GOT3 (cell line): ENCODE measurements at regions not wholly inside any gene's neighbourhood (a gene's known extent, or its start where the extent isn't known, plus 50 kb on each side); places are given as distances from the start of the nearest gene placed in this dataset.

Experiments used
- DNase-seq: peaks from one replicate; lab custom pipeline; 2025; ENCODE audit warnings: mixed read lengths; lab: John Stamatoyannopoulos, UW

- no peak for DNase-seq
Measured at GRCh38 chr10:89887830-89888229, 186.4 kb downstream of the KIF20B start.

DNA sequence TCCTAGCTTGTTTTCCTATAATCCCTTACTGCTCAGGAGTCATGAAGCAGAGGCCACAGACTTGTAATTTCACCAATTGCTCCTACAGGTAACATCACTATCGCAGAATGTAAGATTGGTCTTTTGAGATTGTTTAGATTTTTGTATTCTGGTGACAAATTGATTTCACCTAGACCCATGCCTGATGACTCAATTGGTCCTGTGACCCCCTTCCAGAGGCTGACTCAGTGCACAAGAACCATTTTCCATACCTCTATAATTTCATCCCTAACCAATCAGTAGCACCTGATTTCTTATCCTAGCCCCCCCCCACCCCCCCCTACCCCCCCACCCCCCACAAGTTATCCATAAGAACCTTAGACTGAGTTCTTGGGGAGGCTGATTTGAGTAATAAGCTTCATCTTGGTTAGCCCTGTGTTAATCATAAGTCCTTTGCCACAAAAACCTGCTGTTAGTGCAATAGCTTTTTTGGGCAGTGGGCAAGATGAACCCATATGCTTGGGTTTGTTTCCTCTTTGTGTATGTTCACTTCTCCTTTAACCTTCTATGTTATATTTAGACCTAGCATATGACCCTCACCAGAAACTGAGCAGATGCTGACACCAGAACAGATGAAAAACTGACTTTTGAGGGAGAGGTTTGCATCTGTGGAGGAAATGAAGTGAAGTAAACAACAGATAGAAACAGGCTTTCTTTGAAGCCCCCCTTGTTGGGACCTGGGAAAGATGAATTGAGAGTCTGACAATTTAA, 187.1 kb downstream of the KIF20B start:
- DNase-seq: no peak

GRCh38 chr10:89889606-89890005, 188.2 kb downstream of the KIF20B start:
- DNase-seq: no peak

DNA sequence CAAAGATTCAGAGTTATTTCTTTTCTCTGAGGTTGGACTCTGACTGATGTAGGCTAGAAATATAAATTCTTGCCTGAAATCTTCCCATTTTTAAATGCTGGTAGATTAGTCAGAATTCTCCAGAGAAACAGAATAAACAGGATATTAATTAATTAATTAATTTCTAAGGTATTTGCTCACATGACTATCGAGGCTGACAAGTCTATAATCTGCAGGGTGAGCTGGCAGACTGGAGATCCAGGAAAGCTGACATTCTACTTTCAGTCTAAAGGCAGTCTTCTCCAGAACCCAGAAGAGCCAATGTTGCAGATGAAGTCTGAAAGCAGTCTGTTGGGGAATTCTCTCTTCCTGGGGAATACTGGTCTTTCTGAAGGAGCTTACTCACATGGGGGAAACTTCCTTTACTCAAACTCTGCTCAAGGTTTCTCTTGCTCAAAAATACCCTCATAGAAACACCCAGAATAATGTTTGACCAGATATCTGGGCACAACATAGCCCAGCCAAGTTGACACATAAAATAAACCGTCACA, 189.7 kb downstream of the KIF20B start:
- no peak for DNase-seq

DNA sequence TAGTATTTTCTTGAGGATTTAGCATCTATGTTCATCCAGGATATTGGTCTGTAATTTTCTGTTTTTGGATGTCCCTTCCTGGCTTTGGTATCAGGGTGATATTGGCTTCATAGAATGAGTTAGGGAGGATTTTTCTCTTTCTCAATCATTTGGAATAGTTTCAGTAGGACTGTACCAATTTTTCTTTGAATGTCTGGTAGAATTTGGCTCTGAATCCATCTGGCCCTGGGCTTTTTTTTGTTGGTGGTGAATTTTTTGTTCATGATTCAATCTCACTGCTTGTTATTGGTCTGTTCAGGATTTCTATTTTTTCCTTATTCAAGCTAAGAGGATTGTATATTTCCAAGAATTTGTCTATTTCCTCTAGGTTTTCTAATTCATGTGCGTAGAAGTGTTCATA, 192.7 kb downstream of the KIF20B start:
- DNase-seq: no peak

DNA sequence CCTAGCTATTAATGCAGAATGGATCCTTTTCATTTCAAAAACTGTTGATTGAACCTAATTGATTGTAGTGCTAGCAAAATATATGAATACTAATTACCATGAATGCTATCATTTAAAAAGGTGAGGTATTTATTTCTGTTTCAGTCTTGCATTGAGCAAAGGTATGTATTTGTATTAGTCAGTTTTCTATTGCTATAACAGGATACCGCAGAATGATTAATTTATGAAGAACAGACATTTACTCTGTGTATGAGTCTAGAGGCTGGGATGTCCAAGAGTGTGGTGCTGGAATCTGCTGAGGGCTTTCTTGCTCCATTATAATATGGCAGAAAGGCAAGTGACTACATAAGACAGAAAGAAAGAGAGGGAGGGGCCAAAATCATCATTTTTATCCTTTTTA, 199.2 kb downstream of the KIF20B start:
- no peak for DNase-seq

- DNase-seq: no peak
Measured at GRCh38 chr10:89901895-89902294, 200.5 kb downstream of the KIF20B start.

GRCh38 chr10:89904755-89905154, 203.4 kb downstream of the KIF20B start:
- DNase-seq: no peak

DNA sequence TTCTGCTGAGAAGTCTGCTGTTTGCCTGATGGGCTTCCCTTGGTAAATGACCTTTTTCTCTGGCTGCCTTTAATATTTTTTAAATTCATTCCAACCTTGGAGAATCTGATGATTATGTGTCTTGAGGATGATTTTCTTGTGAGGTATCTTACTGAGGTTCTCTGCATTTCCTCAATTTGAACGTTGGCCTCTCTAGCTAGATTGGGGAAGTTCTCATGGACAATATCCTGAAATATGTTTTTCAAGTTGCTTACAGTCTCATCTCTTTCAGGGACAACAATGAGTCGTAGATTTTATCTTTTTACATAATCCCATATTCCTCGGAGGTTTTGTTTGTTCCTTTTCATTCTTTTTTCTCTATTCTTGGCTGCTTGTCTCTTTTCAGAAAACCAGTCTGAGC, 208.4 kb downstream of the KIF20B start:
- no peak for DNase-seq

GRCh38 chr10:89915021-89915420, 213.6 kb downstream of the KIF20B start:
- DNase-seq: no peak

DNA sequence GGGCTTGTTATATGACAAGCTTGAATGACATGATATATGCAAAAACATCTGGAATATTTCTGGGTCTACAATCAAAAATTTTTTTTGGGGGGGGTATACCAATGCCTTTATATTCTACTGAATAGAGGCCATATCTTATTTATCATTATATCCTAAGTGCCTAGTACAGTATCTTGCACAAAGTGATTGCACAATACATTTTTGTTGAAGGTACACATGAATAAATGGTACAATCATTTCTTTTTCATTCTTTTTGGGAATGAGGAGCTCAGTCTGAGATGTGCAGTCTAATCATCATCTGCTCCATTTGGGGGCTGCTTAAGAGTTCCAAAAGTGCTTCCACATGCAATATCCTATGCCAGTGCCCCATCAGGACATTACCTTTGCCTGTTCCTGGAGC, 214.6 kb downstream of the KIF20B start:
- DNase-seq: no peak

DNA sequence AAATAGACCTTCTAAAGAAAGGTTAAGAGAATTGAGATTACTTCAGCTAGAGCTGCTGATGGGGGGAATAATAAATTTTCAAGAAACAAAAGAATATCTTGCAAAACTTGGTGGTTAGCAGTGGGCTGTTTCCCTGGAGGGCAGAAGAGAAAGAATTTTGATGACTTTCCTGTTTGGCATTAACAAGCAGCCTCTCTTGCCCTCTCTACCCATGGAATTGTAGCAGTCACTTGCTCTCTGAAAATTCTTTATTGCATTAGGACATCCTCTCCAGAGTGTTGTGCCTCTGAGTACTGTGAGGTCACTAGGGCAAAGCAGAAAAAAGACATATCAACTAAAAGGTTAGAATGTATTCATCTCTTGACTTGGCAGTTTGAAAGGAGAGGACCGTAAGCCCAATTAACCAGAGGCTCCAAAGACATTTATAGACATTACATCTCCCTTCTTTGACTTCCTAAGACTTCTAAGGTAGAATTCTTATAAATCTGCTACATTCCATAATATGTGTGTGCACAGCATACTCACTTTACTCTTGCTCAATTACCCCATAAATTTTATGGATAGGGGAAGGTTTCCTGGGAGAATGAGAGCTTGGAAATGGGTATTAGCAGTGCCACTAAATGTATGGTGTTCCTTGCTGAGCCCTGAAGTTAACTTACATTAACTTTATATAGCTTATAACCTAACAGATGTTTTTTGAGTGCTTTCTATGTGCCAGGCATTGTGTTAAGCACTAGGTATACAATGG, 215.3 kb downstream of the KIF20B start:
- no peak for DNase-seq

GRCh38 chr10:89921403-89921802, 220.0 kb downstream of the KIF20B start:
- no peak for DNase-seq

DNA sequence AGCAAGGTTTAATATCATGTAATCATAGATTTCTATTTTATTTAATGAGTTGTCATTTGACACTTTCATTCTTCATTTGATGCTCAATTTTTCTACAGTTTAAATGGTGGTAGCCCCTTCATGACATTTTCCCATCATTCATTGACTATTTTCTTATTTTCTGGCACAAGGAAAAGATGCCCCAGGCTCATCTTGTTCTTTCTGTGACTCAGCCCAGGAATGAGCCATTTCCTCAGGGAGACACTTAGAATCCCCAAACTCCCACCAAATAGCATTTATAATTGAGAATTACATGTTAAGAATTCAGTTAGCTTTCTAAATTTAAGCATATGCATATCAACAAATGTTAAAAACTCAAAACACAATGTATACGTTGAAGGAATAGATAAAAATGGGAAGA, 222.3 kb downstream of the KIF20B start:
- DNase-seq: no peak

GRCh38 chr10:89924261-89924660, 222.9 kb downstream of the KIF20B start:
- DNase-seq: no peak

GRCh38 chr10:89926736-89927135, 225.3 kb downstream of the KIF20B start:
- DNase-seq: no peak

GRCh38 chr10:89929282-89930026, 228.1 kb downstream of the KIF20B start:
- DNase-seq: no peak

DNA sequence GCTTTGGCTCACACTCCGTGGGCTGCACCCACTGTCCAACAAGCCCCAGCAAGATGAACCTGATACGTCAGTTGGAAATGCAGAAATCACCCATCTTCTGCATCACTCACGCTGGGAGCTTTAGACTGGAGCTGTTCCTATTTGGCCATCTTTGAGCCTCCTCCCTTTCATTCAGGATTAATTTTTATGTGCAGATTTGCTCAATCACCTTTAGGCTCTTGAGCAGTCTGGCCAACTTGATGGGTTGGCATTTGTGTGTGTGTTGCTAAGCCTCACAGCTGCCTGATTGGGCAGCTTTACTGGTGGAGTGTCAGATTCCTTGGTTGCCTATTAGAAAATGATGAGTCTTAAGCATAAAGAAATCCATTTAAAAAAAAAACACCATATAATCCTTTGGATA, 236.1 kb downstream of the KIF20B start:
- no peak for DNase-seq

- DNase-seq: no peak
Measured at GRCh38 chr10:89940076-89940475, 238.7 kb downstream of the KIF20B start.

DNA sequence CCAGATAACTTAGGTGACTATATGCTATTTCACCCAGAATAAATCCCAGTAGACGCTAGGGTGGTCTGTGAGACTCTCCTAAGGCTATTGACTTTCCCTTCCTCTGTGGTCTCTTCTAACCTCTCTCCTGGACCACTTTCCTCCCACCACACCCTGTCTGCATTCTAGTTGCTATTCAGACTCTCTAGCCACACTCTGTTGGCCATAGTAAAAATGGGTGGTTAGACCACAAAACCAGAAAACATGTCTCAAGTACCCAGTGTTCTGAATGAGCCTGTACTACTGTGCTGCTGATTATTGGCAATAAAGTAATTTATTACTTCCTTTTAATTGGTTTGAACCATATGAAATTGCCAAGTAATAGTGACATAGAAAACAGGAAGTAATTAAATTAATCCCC, 240.8 kb downstream of the KIF20B start:
- DNase-seq: no peak

- no peak for DNase-seq
Measured at GRCh38 chr10:89944138-89944537, 242.7 kb downstream of the KIF20B start.

DNA sequence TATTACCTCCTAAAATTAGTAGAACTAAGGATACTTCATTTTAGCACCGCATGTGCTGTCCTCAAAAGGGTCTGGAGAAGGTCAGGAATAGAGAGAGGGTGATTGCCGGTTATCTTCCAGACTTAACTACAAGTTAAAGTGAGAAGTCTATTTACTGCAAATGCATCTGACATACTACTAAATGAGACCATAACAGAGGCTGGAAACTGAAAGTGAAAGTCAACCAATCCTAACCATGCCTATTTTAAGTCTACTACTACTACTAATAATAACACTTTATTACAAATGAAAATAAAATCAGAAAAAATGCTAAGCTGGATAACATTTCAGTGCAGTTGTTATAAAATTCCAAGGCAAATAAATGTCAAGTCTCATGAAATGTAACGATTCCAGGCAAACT, 244.7 kb downstream of the KIF20B start:
- DNase-seq: no peak

- DNase-seq: no peak
Measured at GRCh38 chr10:89949496-89949895, 248.1 kb downstream of the KIF20B start.
